ENCODE measurements at regions not wholly inside any gene's neighbourhood (a gene's known extent, or its start where the extent isn't known, plus 50 kb on each side); places are given as distances from the start of the nearest gene placed in this dataset.
"Not testable (repeated sequence)": the region's sequence is repeated elsewhere in the genome, so short reads cannot be mapped to it uniquely, and the experiment has no call there.

GRCh38 chr1:112855152-112855828 lies 100.7 kb downstream of the SLC16A1 start:
- DNase-seq, result no peak

- peak; percentile 42 for DNase-seq
Observed at GRCh38 chr1:112854368-112854984, 101.5 kb downstream of the SLC16A1 start.

- DNase-seq, result not testable (repeated sequence)
Observed at GRCh38 chr1:112853915-112854314, 102.1 kb downstream of the SLC16A1 start.

GRCh38 chr1:112852934-112853333 lies 103.1 kb downstream of the SLC16A1 start:
- no peak for DNase-seq

- DNase-seq, result no peak
Observed at GRCh38 chr1:112852276-112852675, 103.7 kb downstream of the SLC16A1 start.

- no peak for DNase-seq
Observed at GRCh38 chr1:112850034-112850757, 105.8 kb downstream of the SLC16A1 start.

- peak; percentile 63 for DNase-seq
Observed at GRCh38 chr1:112849425-112850033, 106.5 kb downstream of the SLC16A1 start.

- DNase-seq, result no peak
Observed at GRCh38 chr1:112841825-112842224, 114.2 kb downstream of the SLC16A1 start.

GRCh38 chr1:112840631-112841624 lies 115.1 kb downstream of the SLC16A1 start:
- DNase-seq, result no peak

GRCh38 chr1:112836642-112837041 lies 119.4 kb downstream of the SLC16A1 start:
- no peak for DNase-seq

- DNase-seq, result no peak
Observed at GRCh38 chr1:112833806-112834205, 118.7 kb upstream of the PPM1J start.

- DNase-seq, result not testable (repeated sequence)
Observed at GRCh38 chr1:112832259-112832658, 117.1 kb upstream of the PPM1J start.

GRCh38 chr1:112829691-112830090 lies 114.6 kb upstream of the PPM1J start:
- not testable (repeated sequence) for DNase-seq

- no peak for DNase-seq
Observed at GRCh38 chr1:112828716-112829115, 113.6 kb upstream of the PPM1J start.

- not testable (repeated sequence) for DNase-seq
Observed at GRCh38 chr1:112827391-112827790, 112.3 kb upstream of the PPM1J start.

- DNase-seq, result no peak
Observed at GRCh38 chr1:112826217-112826944, 111.2 kb upstream of the PPM1J start.

GRCh38 chr1:112825563-112826216 lies 110.6 kb upstream of the PPM1J start:
- DNase-seq, result not testable (repeated sequence)

GRCh38 chr1:112825075-112825474 lies 109.9 kb upstream of the PPM1J start:
- DNase-seq, result not testable (repeated sequence)

- not testable (repeated sequence) for DNase-seq
Observed at GRCh38 chr1:112821307-112822063, 106.4 kb upstream of the PPM1J start.
